HUES64 (cell line): ENCODE measurements at regions not wholly inside any gene's neighbourhood (a gene's known extent, or its start where the extent isn't known, plus 50 kb on each side); places are given as distances from the start of the nearest gene placed in this dataset.

Experiments used
- H3K27ac ChIP-seq: 2 replicates; pipeline ENCODE4 v1.7.0; 2013; ENCODE audit warnings: low read depth, low read length, inconsistent platforms
- H3K27me3 ChIP-seq: 2 replicates; pipeline ENCODE4 v1.6.1; 2013; ENCODE audit warnings: mild to moderate bottlenecking, low read length; ENCODE audit not compliant: insufficient read depth
- H3K36me3 ChIP-seq: 2 replicates; pipeline ENCODE4 v1.6.1; 2013; ENCODE audit warnings: mild to moderate bottlenecking, low read length; ENCODE audit not compliant: insufficient read depth
- H3K4me1 ChIP-seq: 2 replicates; pipeline ENCODE4 v1.6.1; 2013; ENCODE audit warnings: mild to moderate bottlenecking, low read length, moderate library complexity; ENCODE audit not compliant: insufficient read depth
- H3K4me3 ChIP-seq: 2 replicates; pipeline ENCODE4 v1.5.1; 2013; ENCODE audit warnings: mild to moderate bottlenecking, low read length, moderate library complexity
- H3K9ac ChIP-seq: 2 replicates; pipeline ENCODE4 v1.6.1; 2013; ENCODE audit warnings: mild to moderate bottlenecking, low read depth, low read length
- H3K9me3 ChIP-seq: 2 replicates; pipeline ENCODE4 v1.6.1; 2013; ENCODE audit warnings: low read depth, low read length; ENCODE audit not compliant: insufficient read depth
- WGBS: fragments of 150-250, 120-280 bp; methylation state at CpG from one replicate; pipeline ENCODE4 v1.1.7; 2013; ENCODE audit warnings: missing lambda C conversion rate; 5-methylcytosine and 5-hydroxymethylcytosine counted together

GRCh38 chr13:40385858-40386180 lies 280.6 kb downstream of the FOXO1 start:
- WGBS, result 93% methylated on average over 2 of the region's 4 CpGs

GRCh38 chr13:40386586-40386985 lies 279.9 kb downstream of the FOXO1 start:
- Histone ChIP-seq H3K4me3 (no peak overlapping the region), H3K27me3 (no peaks in the 10 kb centered on the region), H3K36me3 (no peaks in the 10 kb centered on the region), H3K9me3 (no peaks in the 10 kb centered on the region), H3K9ac (no peak overlapping the region), H3K27ac (no peak overlapping the region), H3K4me1 (peaks cover 14% of the 10 kb centered on the region)
- WGBS, result 95% methylated on average over 4 of the region's 4 CpGs

More at GRCh38 chr13:40385858-40386180, 280.6 kb downstream of the FOXO1 start:
- H3K9ac ChIP-seq, result no peak overlapping the region
- H3K36me3 ChIP-seq, result no peaks in the 10 kb centered on the region
- no peak overlapping the region for H3K27ac ChIP-seq
- peaks cover 12% of the 10 kb centered on the region for H3K4me1 ChIP-seq
- no peak overlapping the region for H3K4me3 ChIP-seq
- H3K9me3 ChIP-seq, result no peaks in the 10 kb centered on the region
- H3K27me3 ChIP-seq, result no peaks in the 10 kb centered on the region

- Histone ChIP-seq H3K4me1 (peaks cover 9% of the 10 kb centered on the region; the same call in 1 of the 2 replicates), H3K9me3 (no peaks in the 10 kb centered on the region), H3K27me3 (no peaks in the 10 kb centered on the region), H3K9ac (no peak overlapping the region), H3K4me3 (no peak overlapping the region), H3K36me3 (no peaks in the 10 kb centered on the region), H3K27ac (no peak overlapping the region)
- 98% methylated on average over 6 of the region's 6 CpGs for WGBS
Measured at GRCh38 chr13:40387775-40388174, 278.7 kb downstream of the FOXO1 start.

- Histone ChIP-seq H3K9ac (no peak overlapping the region), H3K27me3 (no peaks in the 10 kb centered on the region), H3K4me1 (peaks cover 9% of the 10 kb centered on the region; the same call in 1 of the 2 replicates), H3K36me3 (no peaks in the 10 kb centered on the region), H3K27ac (no peak overlapping the region), H3K9me3 (no peaks in the 10 kb centered on the region), H3K4me3 (no peak overlapping the region)
- WGBS, result 93% methylated on average over 11 of the region's 11 CpGs
Measured at GRCh38 chr13:40388617-40389016, 277.8 kb downstream of the FOXO1 start.

GRCh38 chr13:40389081-40389641 lies 277.3 kb downstream of the FOXO1 start:
- no peak overlapping the region for H3K9ac ChIP-seq
- H3K27me3 ChIP-seq, result no peaks in the 10 kb centered on the region
- H3K4me1 ChIP-seq, result peaks cover 9% of the 10 kb centered on the region; the same call in 1 of the 2 replicates
- H3K9me3 ChIP-seq, result no peaks in the 10 kb centered on the region
- no peak overlapping the region for H3K4me3 ChIP-seq
- 83% methylated on average over 10 of the region's 10 CpGs for WGBS
- no peaks in the 10 kb centered on the region for H3K36me3 ChIP-seq
- no peak overlapping the region for H3K27ac ChIP-seq

GRCh38 chr13:40390401-40390916 lies 276.0 kb downstream of the FOXO1 start:
- 68% methylated on average over 9 of the region's 9 CpGs for WGBS
- Histone ChIP-seq H3K27ac (peak overlapping the region; percentile 53; the same call in 1 of the 2 replicates), H3K27me3 (no peaks in the 10 kb centered on the region), H3K4me1 (peaks cover 9% of the 10 kb centered on the region; the same call in 1 of the 2 replicates), H3K9ac (no peak overlapping the region; the same call in 1 of the 2 replicates), H3K4me3 (no peak overlapping the region), H3K9me3 (no peaks in the 10 kb centered on the region), H3K36me3 (no peaks in the 10 kb centered on the region)

GRCh38 chr13:40391788-40392187 lies 274.7 kb downstream of the FOXO1 start:
- Histone ChIP-seq H3K27ac (no peak overlapping the region), H3K9me3 (no peaks in the 10 kb centered on the region)

GRCh38 chr13:40394304-40394985 lies 272.0 kb downstream of the FOXO1 start:
- WGBS, result 93% methylated on average over 5 of the region's 5 CpGs
- peaks cover 9% of the 10 kb centered on the region; the same call in 1 of the 2 replicates for H3K4me1 ChIP-seq
- no peaks in the 10 kb centered on the region for H3K36me3 ChIP-seq
- H3K27me3 ChIP-seq, result no peaks in the 10 kb centered on the region
- no peaks in the 10 kb centered on the region for H3K9me3 ChIP-seq
- H3K9ac ChIP-seq, result no peak overlapping the region
- H3K4me3 ChIP-seq, result no peak overlapping the region
- no peak overlapping the region for H3K27ac ChIP-seq

More at GRCh38 chr13:40391788-40392187, 274.7 kb downstream of the FOXO1 start:
- Histone ChIP-seq H3K27me3 (no peaks in the 10 kb centered on the region), H3K36me3 (no peaks in the 10 kb centered on the region), H3K9ac (no peak overlapping the region), H3K4me3 (no peak overlapping the region), H3K4me1 (peaks cover 9% of the 10 kb centered on the region; the same call in 1 of the 2 replicates)
- WGBS, result 90% methylated on average over 5 of the region's 5 CpGs

GRCh38 chr13:40398065-40398464 lies 268.4 kb downstream of the FOXO1 start:
- H3K27me3 ChIP-seq, result no peaks in the 10 kb centered on the region
- no peak overlapping the region for H3K27ac ChIP-seq
- no peaks in the 10 kb centered on the region for H3K36me3 ChIP-seq
- H3K9me3 ChIP-seq, result no peaks in the 10 kb centered on the region
- no peak overlapping the region for H3K4me3 ChIP-seq
- WGBS, result 90% methylated on average over 2 of the region's 2 CpGs
- H3K9ac ChIP-seq, result no peak overlapping the region
- peaks cover 12% of the 10 kb centered on the region; the same call in 1 of the 2 replicates for H3K4me1 ChIP-seq

- H3K27ac ChIP-seq, result no peak overlapping the region
- H3K4me1 ChIP-seq, result peaks cover 14% of the 10 kb centered on the region; the same call in 1 of the 2 replicates
- no peaks in the 10 kb centered on the region for H3K27me3 ChIP-seq
- H3K36me3 ChIP-seq, result no peaks in the 10 kb centered on the region
- no peaks in the 10 kb centered on the region for H3K9me3 ChIP-seq
- no peak overlapping the region for H3K9ac ChIP-seq
- 94% methylated on average over 3 of the region's 3 CpGs for WGBS
- no peak overlapping the region for H3K4me3 ChIP-seq
Measured at GRCh38 chr13:40399756-40400155, 266.7 kb downstream of the FOXO1 start.

- Histone ChIP-seq H3K4me3 (no peak overlapping the region), H3K27me3 (no peaks in the 10 kb centered on the region), H3K36me3 (no peaks in the 10 kb centered on the region), H3K4me1 (peaks cover 14% of the 10 kb centered on the region; the same call in 1 of the 2 replicates), H3K27ac (no peak overlapping the region), H3K9ac (no peak overlapping the region), H3K9me3 (no peaks in the 10 kb centered on the region)
- WGBS, result 57% methylated on average over 10 of the region's 13 CpGs
Measured at GRCh38 chr13:40401911-40402776, 264.3 kb downstream of the FOXO1 start.
